Body of pancreas (tissue), 4 donors: ENCODE measurements at regions not wholly inside any gene's neighbourhood (a gene's known extent, or its start where the extent isn't known, plus 50 kb on each side); places are given as distances from the start of the nearest gene placed in this dataset.

Experiments
- POLR2A ChIP-seq, 3 donors: fragments of 450-650 bp; IDR thresholded peaks; one replicate each; pipeline ENCODE4 v1.6.1; 2016; ENCODE audit warnings: antibody characterized with exemption in 3 of 3, mild to moderate bottlenecking in 2 of 3
- TF ChIP-seq, protein P1 (sequence below), 7 experiments: fragments of 450-650 bp in 4 of 7; fragments of 200-600 bp in 3 of 7; sonication (generic) in 3 of 7; IDR thresholded peaks; one replicate each; pipeline ENCODE4 v1.5.1; 2016 to 2019; ENCODE audit warnings: antibody characterized with exemption in 7 of 7

GRCh38 chr3:5994651-5995050, 807.1 kb downstream of the EDEM1 start:
- TF ChIP-seq POLR2A (IDR thresholded peaks at IDR 0.05), result no peak
- TF ChIP-seq, protein P1, sequence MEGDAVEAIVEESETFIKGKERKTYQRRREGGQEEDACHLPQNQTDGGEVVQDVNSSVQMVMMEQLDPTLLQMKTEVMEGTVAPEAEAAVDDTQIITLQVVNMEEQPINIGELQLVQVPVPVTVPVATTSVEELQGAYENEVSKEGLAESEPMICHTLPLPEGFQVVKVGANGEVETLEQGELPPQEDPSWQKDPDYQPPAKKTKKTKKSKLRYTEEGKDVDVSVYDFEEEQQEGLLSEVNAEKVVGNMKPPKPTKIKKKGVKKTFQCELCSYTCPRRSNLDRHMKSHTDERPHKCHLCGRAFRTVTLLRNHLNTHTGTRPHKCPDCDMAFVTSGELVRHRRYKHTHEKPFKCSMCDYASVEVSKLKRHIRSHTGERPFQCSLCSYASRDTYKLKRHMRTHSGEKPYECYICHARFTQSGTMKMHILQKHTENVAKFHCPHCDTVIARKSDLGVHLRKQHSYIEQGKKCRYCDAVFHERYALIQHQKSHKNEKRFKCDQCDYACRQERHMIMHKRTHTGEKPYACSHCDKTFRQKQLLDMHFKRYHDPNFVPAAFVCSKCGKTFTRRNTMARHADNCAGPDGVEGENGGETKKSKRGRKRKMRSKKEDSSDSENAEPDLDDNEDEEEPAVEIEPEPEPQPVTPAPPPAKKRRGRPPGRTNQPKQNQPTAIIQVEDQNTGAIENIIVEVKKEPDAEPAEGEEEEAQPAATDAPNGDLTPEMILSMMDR (IDR thresholded peaks at IDR 0.05), result no peak
